Cardiac fibroblast (primary cell): ENCODE measurements at regions not wholly inside any gene's neighbourhood (a gene's known extent, or its start where the extent isn't known, plus 50 kb on each side); places are given as distances from the start of the nearest gene placed in this dataset.
A peak's percentile ranks its signal among the peaks of the same experiment; 100 is the strongest.

ENCODE experiments used
- DNase-seq, 2 donors: peaks; one replicate each; pipeline versions ENCODE4 v3.0.0 to v3.0.0-alpha.2; 2010; ENCODE audit warnings: low read depth in 2 of 2
- H3K4me3 ChIP-seq, 2 donors: replicated peaks in 1 of 2; 1 replicate in 1 of 2; 2 replicates in 1 of 2; pipeline ENCODE4 v1.5.1; 2011; ENCODE audit warnings: low read depth in 2 of 2, low read length in 2 of 2, mild to moderate bottlenecking in 2 of 2, moderate library complexity in 1 of 2
- TF ChIP-seq, protein P1 (sequence below): IDR thresholded peaks from one replicate; pipeline ENCODE4 v1.5.1; 2011; ENCODE audit warnings: low read depth, mild to moderate bottlenecking, low read length, inconsistent platforms

DNA sequence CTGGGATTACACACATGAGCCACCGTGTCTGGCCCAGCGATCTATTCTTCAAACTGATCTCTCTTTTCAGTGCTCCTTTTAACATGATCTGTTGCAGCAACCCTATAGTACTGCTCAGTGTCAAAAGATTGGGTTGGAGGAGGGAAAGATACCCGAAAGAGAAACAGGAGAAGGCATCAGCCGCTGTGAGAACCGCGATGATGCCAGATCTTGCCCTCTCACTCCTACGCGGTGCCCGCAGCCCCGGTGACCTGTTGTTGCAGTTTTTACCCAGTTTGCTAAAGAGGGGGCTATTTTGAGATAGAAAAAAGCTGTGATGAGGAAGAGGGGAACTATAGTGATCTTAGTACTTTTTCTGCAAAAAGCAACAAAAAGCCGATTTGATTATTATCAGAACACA is 335.5 kb downstream of the KCNS3 start:
- TF ChIP-seq, protein P1, sequence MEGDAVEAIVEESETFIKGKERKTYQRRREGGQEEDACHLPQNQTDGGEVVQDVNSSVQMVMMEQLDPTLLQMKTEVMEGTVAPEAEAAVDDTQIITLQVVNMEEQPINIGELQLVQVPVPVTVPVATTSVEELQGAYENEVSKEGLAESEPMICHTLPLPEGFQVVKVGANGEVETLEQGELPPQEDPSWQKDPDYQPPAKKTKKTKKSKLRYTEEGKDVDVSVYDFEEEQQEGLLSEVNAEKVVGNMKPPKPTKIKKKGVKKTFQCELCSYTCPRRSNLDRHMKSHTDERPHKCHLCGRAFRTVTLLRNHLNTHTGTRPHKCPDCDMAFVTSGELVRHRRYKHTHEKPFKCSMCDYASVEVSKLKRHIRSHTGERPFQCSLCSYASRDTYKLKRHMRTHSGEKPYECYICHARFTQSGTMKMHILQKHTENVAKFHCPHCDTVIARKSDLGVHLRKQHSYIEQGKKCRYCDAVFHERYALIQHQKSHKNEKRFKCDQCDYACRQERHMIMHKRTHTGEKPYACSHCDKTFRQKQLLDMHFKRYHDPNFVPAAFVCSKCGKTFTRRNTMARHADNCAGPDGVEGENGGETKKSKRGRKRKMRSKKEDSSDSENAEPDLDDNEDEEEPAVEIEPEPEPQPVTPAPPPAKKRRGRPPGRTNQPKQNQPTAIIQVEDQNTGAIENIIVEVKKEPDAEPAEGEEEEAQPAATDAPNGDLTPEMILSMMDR: no peak
- no peak overlapping the region for H3K4me3 ChIP-seq
- DNase-seq: no peak

GRCh38 chr2:18209934-18210639 is 331.6 kb downstream of the KCNS3 start:
- peak in 1 of 2 donors; percentile 86 for DNase-seq
- TF ChIP-seq, protein P1: no peak
- H3K4me3 ChIP-seq: no peak overlapping the region

DNA sequence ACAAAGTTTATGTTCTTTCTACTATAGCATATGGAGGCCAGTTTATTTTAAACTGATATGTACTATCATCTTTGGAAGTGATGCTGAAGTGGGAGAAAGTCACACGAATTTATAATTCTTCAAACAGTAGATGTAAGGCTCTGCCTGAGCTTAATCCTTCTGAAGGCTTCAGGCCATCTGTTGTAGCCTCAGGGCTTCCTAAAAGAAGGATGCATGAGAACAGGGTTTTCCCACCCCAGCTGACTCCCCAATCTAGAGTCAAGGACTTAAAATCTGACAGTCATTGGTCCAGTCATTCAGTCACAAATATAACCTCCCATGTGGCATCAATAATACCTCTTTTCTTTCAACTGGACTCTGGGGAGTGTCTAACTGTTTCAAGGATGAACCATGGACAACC is 330.5 kb downstream of the KCNS3 start:
- no peak for DNase-seq
- H3K4me3 ChIP-seq: no peak overlapping the region
- TF ChIP-seq, protein P1: no peak

DNA sequence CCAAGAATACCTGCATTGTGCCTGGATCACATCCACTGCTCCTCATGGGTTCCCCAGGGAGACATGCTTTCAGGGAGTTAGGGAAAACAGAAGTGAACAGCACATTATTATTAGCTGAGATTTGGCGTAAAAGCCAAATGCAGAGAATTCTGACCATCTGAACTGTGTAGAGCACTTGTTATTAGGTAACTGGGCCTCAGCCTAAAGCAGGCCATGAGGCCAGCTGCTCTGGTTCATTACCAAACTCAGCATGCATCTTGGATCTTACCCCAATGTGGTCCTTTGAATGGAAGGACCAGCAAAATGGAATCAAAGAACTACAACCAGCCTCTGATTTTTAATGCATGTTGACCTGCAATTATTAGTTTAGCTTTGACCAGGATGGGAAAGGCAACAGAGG is 322.3 kb downstream of the KCNS3 start:
- DNase-seq: no peak
- no peak overlapping the region for H3K4me3 ChIP-seq
- TF ChIP-seq, protein P1: no peak

DNA sequence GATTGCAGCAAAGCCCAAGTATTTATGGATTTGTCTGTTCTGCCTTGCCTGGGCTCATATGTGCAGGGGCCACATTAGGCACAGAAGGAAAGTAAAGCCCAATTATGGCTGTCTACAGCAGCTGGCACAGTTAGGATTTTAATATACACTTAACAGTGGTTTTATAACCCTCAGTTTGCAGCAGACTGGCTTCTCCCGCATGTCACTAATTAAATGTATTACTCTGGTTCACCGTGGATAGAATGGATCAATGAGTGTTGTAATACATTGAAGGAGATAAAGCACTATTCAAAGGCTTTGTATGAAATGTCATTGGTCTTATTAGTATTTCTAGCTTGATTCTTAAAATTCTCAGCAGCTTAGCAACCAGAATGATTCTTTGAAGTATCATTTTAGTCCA is 320.2 kb downstream of the KCNS3 start:
- TF ChIP-seq, protein P1: no peak
- DNase-seq: no peak
- no peak overlapping the region for H3K4me3 ChIP-seq

GRCh38 chr2:18194161-18194560 is 315.7 kb downstream of the KCNS3 start:
- DNase-seq: peak in 1 of 2 donors; percentile 6
- TF ChIP-seq, protein P1: no peak
- no peak overlapping the region for H3K4me3 ChIP-seq
